BJ (cell line): ENCODE measurements at regions not wholly inside any gene's neighbourhood (a gene's known extent, or its start where the extent isn't known, plus 50 kb on each side); places are given as distances from the start of the nearest gene placed in this dataset.

ENCODE experiments used
- CTCF ChIA-PET: fragments of 350-600 bp; formaldehyde crosslinking; extraction: SDS; loops from one replicate; lab custom pipeline; 2021; ENCODE audit warnings: antibody characterized with exemption, inconsistent platforms; lab: Yijun Ruan, JAX
- POLR2A ChIA-PET: fragments of 300-600 bp; sonication (Branson Sonifier 250); formaldehyde crosslinking; extraction: SDS; loops from one replicate; lab custom pipeline; 2021; ENCODE audit warnings: antibody characterized with exemption; lab: Charles Lee
- DNase-seq: peaks from one replicate; pipeline ENCODE4 v3.0.0-alpha.2; 2011; ENCODE audit warnings: low read depth
- H3K27me3 ChIP-seq: 2 replicates; pipeline ENCODE4 v1.6.0; 2011; ENCODE audit warnings: low read length; ENCODE audit not compliant: control insufficient read depth, insufficient read depth
- H3K36me3 ChIP-seq: 2 replicates; pipeline ENCODE4 v1.5.1; 2011; ENCODE audit warnings: low read length; ENCODE audit not compliant: control insufficient read depth, insufficient read depth
- H3K4me3 ChIP-seq: 2 replicates; pipeline ENCODE4 v1.5.1; 2011; ENCODE audit warnings: low read depth, mild to moderate bottlenecking, control low read depth, low read length
- CTCF ChIP-seq: IDR thresholded peaks from 2 replicates; pipeline ENCODE4 v1.5.1; 2011; ENCODE audit warnings: low read depth, mild to moderate bottlenecking, control low read depth, inconsistent platforms, low read length, moderate library complexity; ENCODE audit not compliant: insufficient read depth

- H3K36me3 ChIP-seq, result no peaks in the 10 kb centered on the region
- POLR2A ChIA-PET, result no interaction called here
- DNase-seq, result no peak
- peaks cover 6% of the 10 kb centered on the region; the same call in 1 of the 2 replicates for H3K27me3 ChIP-seq
- CTCF ChIA-PET, result interaction anchor here (0.7 kb wide), 1 partner anchor 235 kb away, joined by 3 read pairs; no protein-coding TSS in a partner anchor
- H3K4me3 ChIP-seq, result no peak overlapping the region
- no peak for TF ChIP-seq CTCF
These were observed 460.3 kb upstream of the PROK2 start for GRCh38 chr3:72245183-72245811.

- no peak overlapping the region for H3K4me3 ChIP-seq
- no peak for TF ChIP-seq CTCF
- ChIA-PET CTCF (no interaction called here), POLR2A (no interaction called here)
- H3K36me3 ChIP-seq, result no peaks in the 10 kb centered on the region
- DNase-seq, result no peak
- peaks cover 5% of the 10 kb centered on the region; the same call in 1 of the 2 replicates for H3K27me3 ChIP-seq
These were observed 459.4 kb upstream of the PROK2 start for GRCh38 chr3:72244396-72244795.

- H3K36me3 ChIP-seq, result no peaks in the 10 kb centered on the region
- ChIA-PET POLR2A (no interaction called here), CTCF (interaction anchor here (0.8 kb wide), 1 partner anchor 286 kb away, joined by 3 read pairs; no protein-coding TSS in a partner anchor)
- H3K27me3 ChIP-seq, result peaks cover 5% of the 10 kb centered on the region; the same call in 1 of the 2 replicates
- H3K4me3 ChIP-seq, result no peak overlapping the region
- DNase-seq, result no peak
- no peak for TF ChIP-seq CTCF
These were observed 457.4 kb upstream of the PROK2 start for GRCh38 chr3:72242326-72242725.

- DNase-seq, result no peak
- Histone ChIP-seq H3K4me3 (no peak overlapping the region), H3K27me3 (peaks cover 4% of the 10 kb centered on the region; the same call in 1 of the 2 replicates), H3K36me3 (no peaks in the 10 kb centered on the region)
- no peak for TF ChIP-seq CTCF
- ChIA-PET CTCF (interaction anchor here (0.8 kb wide), 1 partner anchor 104 kb away, joined by 3 read pairs; no protein-coding TSS in a partner anchor), POLR2A (no interaction called here)
These were observed 456.6 kb upstream of the PROK2 start for GRCh38 chr3:72241525-72241924.

- Histone ChIP-seq H3K27me3 (peaks cover 4% of the 10 kb centered on the region; the same call in 1 of the 2 replicates), H3K4me3 (no peak overlapping the region), H3K36me3 (no peaks in the 10 kb centered on the region)
- no peak for TF ChIP-seq CTCF
- POLR2A ChIA-PET, result no interaction called here
- CTCF ChIA-PET, result interaction anchor here (0.6 to 0.8 kb wide), 2 partner anchors 17 to 103 kb away, joined by 3 read pairs; no protein-coding TSS in a partner anchor
- DNase-seq, result no peak
These were observed 455.6 kb upstream of the PROK2 start for GRCh38 chr3:72240531-72240930.
